Keratinocyte (primary cell): ENCODE measurements at regions not wholly inside any gene's neighbourhood (a gene's known extent, or its start where the extent isn't known, plus 50 kb on each side); places are given as distances from the start of the nearest gene placed in this dataset.

Source experiments
- DNase-seq: peaks from one replicate; pipeline ENCODE4 v3.0.0-alpha.2; 2011; ENCODE audit warnings: low read depth, missing footprints, low spot score
- FAIRE-seq: peaks from 2 replicates; lab custom pipeline; 2011; peaks lifted over from hg19 to GRCh38; lab: Jason Lieb, UNC
- H2AFZ ChIP-seq: 2 replicates; pipeline ENCODE4 v1.6.0; 2012; ENCODE audit warnings: low read length, control low read depth, inconsistent platforms; ENCODE audit not compliant: control insufficient read depth
- H3K27ac ChIP-seq: 2 replicates; pipeline ENCODE4 v1.5.1; 2011; ENCODE audit warnings: low read length; ENCODE audit not compliant: control insufficient read depth, insufficient read depth
- H3K27me3 ChIP-seq: 3 replicates; pipeline ENCODE4 v1.6.0; 2011; ENCODE audit warnings: low read length; ENCODE audit not compliant: control insufficient read depth, insufficient read depth; ENCODE audit errors: extremely low read depth
- H3K36me3 ChIP-seq, 2 experiments: 2 replicates in 1 of 2; 3 replicates in 1 of 2; pipeline ENCODE4 v1.5.1; 2011; ENCODE audit warnings: low read length in 2 of 2, mild to moderate bottlenecking in 1 of 2; ENCODE audit not compliant: control insufficient read depth in 2 of 2, insufficient read depth in 2 of 2; ENCODE audit errors: extremely low read depth in 1 of 2
- H3K4me1 ChIP-seq: 3 replicates; pipeline ENCODE4 v1.5.1; 2011; ENCODE audit warnings: low read length; ENCODE audit not compliant: control insufficient read depth, insufficient read depth; ENCODE audit errors: extremely low read depth
- H3K4me2 ChIP-seq: 3 replicates; pipeline ENCODE4 v1.6.0; 2011; ENCODE audit warnings: low read depth, low read length; ENCODE audit not compliant: control insufficient read depth, insufficient read depth; ENCODE audit errors: extremely low read depth
- H3K4me3 ChIP-seq, 3 experiments: fragments of 200-600 bp in 1 of 3; sonication (generic) in 1 of 3; 2 replicates in 2 of 3; 3 replicates in 1 of 3; pipeline ENCODE4 v1.5.1; 2011 to 2016; ENCODE audit warnings: low read length in 3 of 3, mild to moderate bottlenecking in 3 of 3, control low read depth in 2 of 3, inconsistent platforms in 1 of 3, low read depth in 1 of 3, mixed read lengths in 1 of 3, mixed run types in 1 of 3, moderate library complexity in 1 of 3; ENCODE audit not compliant: control insufficient read depth in 2 of 3, insufficient read depth in 2 of 3; ENCODE audit errors: extremely low read depth in 1 of 3
- H3K79me2 ChIP-seq: 2 replicates; pipeline ENCODE4 v1.6.0; 2012; ENCODE audit warnings: low read length; ENCODE audit not compliant: control insufficient read depth, insufficient read depth
- H3K9ac ChIP-seq: 3 replicates; pipeline ENCODE4 v1.6.0; 2011; ENCODE audit warnings: low read length; ENCODE audit not compliant: control insufficient read depth, insufficient read depth; ENCODE audit errors: extremely low read depth
- H3K9me1 ChIP-seq: 3 replicates; pipeline ENCODE4 v1.6.0; 2011; ENCODE audit warnings: low read length; ENCODE audit not compliant: control insufficient read depth, insufficient read depth; ENCODE audit errors: extremely low read depth
- H3K9me3 ChIP-seq: 2 replicates; pipeline ENCODE4 v1.5.1; 2012; ENCODE audit warnings: low read depth, low read length; ENCODE audit not compliant: control insufficient read depth
- H4K20me1 ChIP-seq: 3 replicates; pipeline ENCODE4 v1.6.0; 2011; ENCODE audit warnings: low read length; ENCODE audit not compliant: control insufficient read depth, insufficient read depth; ENCODE audit errors: extremely low read depth
- EZH2 ChIP-seq: IDR thresholded peaks from one replicate; pipeline ENCODE4 v1.6.1; 2012; ENCODE audit warnings: inconsistent platforms, mild to moderate bottlenecking, low read length, moderate library complexity
- dilution Hi-C: fragments of 300-500 bp; cut with MboI; formaldehyde crosslinking; loops from one replicate; pipeline ENCODE4 v1.7.0; 2020; ENCODE audit warnings: low sequenced_read_pairs; ENCODE audit not compliant: extremely low pct_ligation_motif_present
- TF ChIP-seq, protein P1 (sequence below), 3 experiments: IDR thresholded peaks in 1 of 3; conservative IDR thresholded peaks in 1 of 3; optimal IDR thresholded peaks in 1 of 3; 2 replicates in 2 of 3; 3 replicates in 1 of 3; pipeline versions ENCODE3 to v1.5.1; 2011; ENCODE audit warnings: low read length in 3 of 3, mild to moderate bottlenecking in 3 of 3, moderate library complexity in 2 of 3, control low read depth in 1 of 3, inconsistent platforms in 1 of 3; ENCODE audit not compliant: insufficient read depth in 2 of 3; ENCODE audit errors: extremely low read depth in 1 of 3

DNA sequence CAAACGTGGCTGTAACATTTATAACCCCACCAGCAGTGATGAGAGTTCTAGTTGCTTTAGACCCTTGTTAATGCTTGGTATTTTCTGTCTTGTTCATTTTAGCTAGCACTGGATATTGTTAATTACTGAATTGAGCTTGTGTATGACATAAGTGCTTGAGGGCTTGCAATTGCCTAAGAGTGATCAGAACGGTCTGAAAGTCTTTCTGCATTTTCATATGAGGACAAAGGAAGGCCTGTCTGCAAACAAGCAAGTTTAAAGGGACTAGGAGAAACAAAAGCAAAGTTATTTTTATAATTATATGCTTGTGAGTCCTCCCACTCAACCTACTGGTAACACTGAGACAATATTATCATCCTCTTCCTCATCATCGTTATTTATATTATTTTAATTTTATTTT, 305.5 kb upstream of the DUSP10 start:
- Histone ChIP-seq H3K9me1 (no peaks in the 10 kb centered on the region), H3K27ac (no peak overlapping the region), H3K4me3 (no peak overlapping the region), H3K36me3 (no peaks in the 10 kb centered on the region), H3K4me1 (no peaks in the 10 kb centered on the region), H3K79me2 (no peaks in the 10 kb centered on the region), H3K9me3 (no peaks in the 10 kb centered on the region), H3K4me2 (no peak overlapping the region), H3K27me3 (no peaks in the 10 kb centered on the region), H4K20me1 (no peaks in the 10 kb centered on the region), H2AFZ (no peak overlapping the region), H3K9ac (no peak overlapping the region)
- TF ChIP-seq, protein P1, sequence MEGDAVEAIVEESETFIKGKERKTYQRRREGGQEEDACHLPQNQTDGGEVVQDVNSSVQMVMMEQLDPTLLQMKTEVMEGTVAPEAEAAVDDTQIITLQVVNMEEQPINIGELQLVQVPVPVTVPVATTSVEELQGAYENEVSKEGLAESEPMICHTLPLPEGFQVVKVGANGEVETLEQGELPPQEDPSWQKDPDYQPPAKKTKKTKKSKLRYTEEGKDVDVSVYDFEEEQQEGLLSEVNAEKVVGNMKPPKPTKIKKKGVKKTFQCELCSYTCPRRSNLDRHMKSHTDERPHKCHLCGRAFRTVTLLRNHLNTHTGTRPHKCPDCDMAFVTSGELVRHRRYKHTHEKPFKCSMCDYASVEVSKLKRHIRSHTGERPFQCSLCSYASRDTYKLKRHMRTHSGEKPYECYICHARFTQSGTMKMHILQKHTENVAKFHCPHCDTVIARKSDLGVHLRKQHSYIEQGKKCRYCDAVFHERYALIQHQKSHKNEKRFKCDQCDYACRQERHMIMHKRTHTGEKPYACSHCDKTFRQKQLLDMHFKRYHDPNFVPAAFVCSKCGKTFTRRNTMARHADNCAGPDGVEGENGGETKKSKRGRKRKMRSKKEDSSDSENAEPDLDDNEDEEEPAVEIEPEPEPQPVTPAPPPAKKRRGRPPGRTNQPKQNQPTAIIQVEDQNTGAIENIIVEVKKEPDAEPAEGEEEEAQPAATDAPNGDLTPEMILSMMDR (optimal IDR thresholded peaks at IDR 0.05 in 1 of 3, IDR thresholded peaks at IDR 0.05 in 1 of 3, conservative IDR thresholded peaks at IDR 0.05 in 1 of 3; ENCODE audit: extremely low read depth in 1 of 3, insufficient read depth in 2 of 3, low read length in 3 of 3): no peak
- TF ChIP-seq EZH2: no peak
- dilution Hi-C loops: no loop called here
- no peak for DNase-seq
- no peak for FAIRE-seq

DNA sequence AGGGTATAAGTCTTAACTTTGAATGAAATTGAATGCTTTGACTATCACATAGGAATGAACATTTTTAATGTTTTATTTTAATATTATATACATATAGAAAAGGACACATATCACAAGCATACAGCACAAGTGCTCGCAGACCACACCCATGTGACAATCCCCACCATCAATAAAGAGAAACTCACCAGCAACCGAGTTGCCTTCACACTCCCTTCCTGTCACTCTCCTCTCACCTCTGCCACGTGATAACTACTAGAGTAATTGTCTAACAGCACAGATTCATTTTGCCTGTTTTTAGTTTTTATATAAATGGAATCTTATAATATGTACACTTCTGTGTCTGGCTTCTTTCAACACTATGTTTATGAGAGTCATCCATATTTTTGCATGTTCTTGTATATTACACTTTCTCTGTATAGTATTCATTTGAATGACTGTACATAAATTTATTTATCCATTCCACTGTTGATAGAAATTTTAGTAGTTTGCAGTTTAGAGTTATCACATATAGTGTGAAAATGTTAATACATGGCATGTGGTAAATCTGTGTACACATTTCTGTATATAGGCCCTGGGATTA, 304.9 kb upstream of the DUSP10 start:
- FAIRE-seq: no peak
- dilution Hi-C loops: no loop called here

More for the DNA sequence above, 304.9 kb upstream of the DUSP10 start:
- H3K4me2 ChIP-seq: no peak overlapping the region
- H2AFZ ChIP-seq: no peak overlapping the region
- no peaks in the 10 kb centered on the region for H3K9me1 ChIP-seq
- no peaks in the 10 kb centered on the region for H3K27me3 ChIP-seq
- no peaks in the 10 kb centered on the region for H3K9me3 ChIP-seq
- H3K27ac ChIP-seq: no peak overlapping the region
- DNase-seq: no peak
- no peaks in the 10 kb centered on the region for H4K20me1 ChIP-seq
- H3K9ac ChIP-seq: no peak overlapping the region
- H3K36me3 ChIP-seq: no peaks in the 10 kb centered on the region
- H3K4me1 ChIP-seq: no peaks in the 10 kb centered on the region
- no peak overlapping the region for H3K4me3 ChIP-seq
- H3K79me2 ChIP-seq: no peaks in the 10 kb centered on the region
- no peak for TF ChIP-seq EZH2
- TF ChIP-seq, protein P1 (optimal IDR thresholded peaks at IDR 0.05 in 1 of 3, IDR thresholded peaks at IDR 0.05 in 1 of 3, conservative IDR thresholded peaks at IDR 0.05 in 1 of 3; ENCODE audit: extremely low read depth in 1 of 3, insufficient read depth in 2 of 3, low read length in 3 of 3): no peak
